ENCODE measurements at regions not wholly inside any gene's neighbourhood (a gene's known extent, or its start where the extent isn't known, plus 50 kb on each side); places are given as distances from the start of the nearest gene placed in this dataset.

- TF ChIP-seq POLR2AphosphoS5 (IDR thresholded peaks at IDR 0.05; ENCODE audit: low read depth, low read length) (no peak), CTCF (IDR thresholded peaks at IDR 0.05) (no peak), TCF7L2 (IDR thresholded peaks at IDR 0.05; ENCODE audit: low read depth, low read length) (no peak), REST (IDR thresholded peaks at IDR 0.05; ENCODE audit: insufficient read depth in 1 of 2, low read depth in 2 of 2, low read length in 1 of 2) (no peak), SIN3A (IDR thresholded peaks at IDR 0.05; ENCODE audit: borderline replicate concordance, insufficient read depth, low read depth, low read length) (no peak)
Observed at GRCh38 chr2:59959944-59960343, 593.5 kb downstream of the BCL11A start.
